SK-N-SH treated with all-trans-retinoic acid at 6 μM for 48 hours (cell line): ENCODE measurements at regions not wholly inside any gene's neighbourhood (a gene's known extent, or its start where the extent isn't known, plus 50 kb on each side); places are given as distances from the start of the nearest gene placed in this dataset.

ENCODE experiments used
- BACH2 ChIP-seq: fragments of 250-450 bp; sonication (Bioruptor Pico); IDR thresholded peaks from 2 replicates; pipeline ENCODE4 v1.9.0; 2021; ENCODE audit warnings: mild to moderate bottlenecking, borderline replicate concordance
- OSR1 ChIP-seq: fragments of 250-450 bp; sonication (Bioruptor Pico); IDR thresholded peaks from 2 replicates; pipeline ENCODE4 v1.8.0; 2022; ENCODE audit warnings: moderate library complexity, mild to moderate bottlenecking, inconsistent platforms
- POU6F1 ChIP-seq: fragments of 250-450 bp; sonication (Bioruptor Pico); IDR thresholded peaks from 2 replicates; pipeline ENCODE4 v1.8.0; 2021; ENCODE audit warnings: low read depth, mild to moderate bottlenecking, moderate library complexity, borderline replicate concordance
- TCF4 ChIP-seq: fragments of 250-450 bp; sonication (Bioruptor Pico); IDR thresholded peaks from 2 replicates; pipeline ENCODE4 v1.8.0; 2021; ENCODE audit warnings: mild to moderate bottlenecking, moderate library complexity, borderline replicate concordance
- TSHZ2 ChIP-seq: fragments of 250-450 bp; sonication (Bioruptor Pico); IDR thresholded peaks from 2 replicates; pipeline ENCODE4 v1.5.0; 2020; ENCODE audit warnings: mild to moderate bottlenecking, moderate library complexity
- ZC3H10 ChIP-seq: fragments of 250-450 bp; sonication (Bioruptor Pico); IDR thresholded peaks from 2 replicates; pipeline ENCODE4 v1.5.1; 2021; ENCODE audit warnings: mild to moderate bottlenecking, moderate library complexity
- ZFP3 ChIP-seq: fragments of 250-450 bp; sonication (Bioruptor Pico); IDR thresholded peaks from 2 replicates; pipeline ENCODE4 v1.5.0; 2020; ENCODE audit warnings: mild to moderate bottlenecking, moderate library complexity
- TF ChIP-seq, protein P1 (sequence below): fragments of 250-450 bp; sonication (Bioruptor Pico); IDR thresholded peaks from 2 replicates; pipeline ENCODE4 v1.8.0; 2020; ENCODE audit warnings: mild to moderate bottlenecking, moderate library complexity, borderline replicate concordance
- TF ChIP-seq, protein P2 (sequence below): fragments of 250-450 bp; sonication (Bioruptor Pico); IDR thresholded peaks from 2 replicates; pipeline ENCODE4 v1.5.1; 2020; ENCODE audit warnings: low read depth, mild to moderate bottlenecking, moderate library complexity

GRCh38 chr4:54908763-54909162, 216.6 kb downstream of the KDR start:
- TF ChIP-seq POU6F1 (no peak), TCF4 (no peak), ZC3H10 (CRISPR knock-in tag) (no peak), TSHZ2 (CRISPR knock-in tag) (no peak), OSR1 (no peak), BACH2 (CRISPR knock-in tag) (no peak), ZFP3 (no peak)
- TF ChIP-seq, protein P1, sequence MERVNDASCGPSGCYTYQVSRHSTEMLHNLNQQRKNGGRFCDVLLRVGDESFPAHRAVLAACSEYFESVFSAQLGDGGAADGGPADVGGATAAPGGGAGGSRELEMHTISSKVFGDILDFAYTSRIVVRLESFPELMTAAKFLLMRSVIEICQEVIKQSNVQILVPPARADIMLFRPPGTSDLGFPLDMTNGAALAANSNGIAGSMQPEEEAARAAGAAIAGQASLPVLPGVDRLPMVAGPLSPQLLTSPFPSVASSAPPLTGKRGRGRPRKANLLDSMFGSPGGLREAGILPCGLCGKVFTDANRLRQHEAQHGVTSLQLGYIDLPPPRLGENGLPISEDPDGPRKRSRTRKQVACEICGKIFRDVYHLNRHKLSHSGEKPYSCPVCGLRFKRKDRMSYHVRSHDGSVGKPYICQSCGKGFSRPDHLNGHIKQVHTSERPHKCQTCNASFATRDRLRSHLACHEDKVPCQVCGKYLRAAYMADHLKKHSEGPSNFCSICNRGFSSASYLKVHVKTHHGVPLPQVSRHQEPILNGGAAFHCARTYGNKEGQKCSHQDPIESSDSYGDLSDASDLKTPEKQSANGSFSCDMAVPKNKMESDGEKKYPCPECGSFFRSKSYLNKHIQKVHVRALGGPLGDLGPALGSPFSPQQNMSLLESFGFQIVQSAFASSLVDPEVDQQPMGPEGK (CRISPR knock-in tag): no peak
- TF ChIP-seq, protein P2, sequence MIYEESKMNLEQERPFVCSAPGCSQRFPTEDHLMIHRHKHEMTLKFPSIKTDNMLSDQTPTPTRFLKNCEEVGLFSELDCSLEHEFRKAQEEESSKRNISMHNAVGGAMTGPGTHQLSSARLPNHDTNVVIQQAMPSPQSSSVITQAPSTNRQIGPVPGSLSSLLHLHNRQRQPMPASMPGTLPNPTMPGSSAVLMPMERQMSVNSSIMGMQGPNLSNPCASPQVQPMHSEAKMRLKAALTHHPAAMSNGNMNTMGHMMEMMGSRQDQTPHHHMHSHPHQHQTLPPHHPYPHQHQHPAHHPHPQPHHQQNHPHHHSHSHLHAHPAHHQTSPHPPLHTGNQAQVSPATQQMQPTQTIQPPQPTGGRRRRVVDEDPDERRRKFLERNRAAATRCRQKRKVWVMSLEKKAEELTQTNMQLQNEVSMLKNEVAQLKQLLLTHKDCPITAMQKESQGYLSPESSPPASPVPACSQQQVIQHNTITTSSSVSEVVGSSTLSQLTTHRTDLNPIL: no peak
